ENCODE measurements at regions not wholly inside any gene's neighbourhood (a gene's known extent, or its start where the extent isn't known, plus 50 kb on each side); places are given as distances from the start of the nearest gene placed in this dataset.

DNA sequence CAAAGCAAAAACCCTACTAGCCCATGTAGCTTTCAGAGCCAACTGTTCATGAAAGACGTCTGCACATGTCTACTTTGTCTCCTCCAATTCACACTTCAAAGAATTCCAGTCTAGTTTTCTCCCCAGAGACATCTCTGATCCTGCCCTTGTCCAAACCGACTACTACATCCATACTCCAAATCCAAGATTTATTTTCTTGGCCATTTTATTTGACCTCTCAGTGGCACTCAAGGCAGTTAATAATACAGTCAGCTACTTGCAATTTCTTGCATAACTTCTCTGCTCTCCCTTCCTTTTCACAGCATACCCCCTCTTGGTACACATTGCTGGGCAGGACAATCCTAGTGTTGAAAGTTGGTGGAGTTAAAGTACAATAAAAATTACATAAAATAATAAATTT is 170.9 kb upstream of the INHBA start:
- Histone ChIP-seq H3K27me3 (ENCODE audit: insufficient read depth, poor library complexity, severe bottlenecking) (no peaks in the 10 kb centered on the region), H3K27ac (ENCODE audit: poor library complexity, severe bottlenecking) (no peak overlapping the region)
- TF ChIP-seq, protein P1, sequence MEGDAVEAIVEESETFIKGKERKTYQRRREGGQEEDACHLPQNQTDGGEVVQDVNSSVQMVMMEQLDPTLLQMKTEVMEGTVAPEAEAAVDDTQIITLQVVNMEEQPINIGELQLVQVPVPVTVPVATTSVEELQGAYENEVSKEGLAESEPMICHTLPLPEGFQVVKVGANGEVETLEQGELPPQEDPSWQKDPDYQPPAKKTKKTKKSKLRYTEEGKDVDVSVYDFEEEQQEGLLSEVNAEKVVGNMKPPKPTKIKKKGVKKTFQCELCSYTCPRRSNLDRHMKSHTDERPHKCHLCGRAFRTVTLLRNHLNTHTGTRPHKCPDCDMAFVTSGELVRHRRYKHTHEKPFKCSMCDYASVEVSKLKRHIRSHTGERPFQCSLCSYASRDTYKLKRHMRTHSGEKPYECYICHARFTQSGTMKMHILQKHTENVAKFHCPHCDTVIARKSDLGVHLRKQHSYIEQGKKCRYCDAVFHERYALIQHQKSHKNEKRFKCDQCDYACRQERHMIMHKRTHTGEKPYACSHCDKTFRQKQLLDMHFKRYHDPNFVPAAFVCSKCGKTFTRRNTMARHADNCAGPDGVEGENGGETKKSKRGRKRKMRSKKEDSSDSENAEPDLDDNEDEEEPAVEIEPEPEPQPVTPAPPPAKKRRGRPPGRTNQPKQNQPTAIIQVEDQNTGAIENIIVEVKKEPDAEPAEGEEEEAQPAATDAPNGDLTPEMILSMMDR (IDR thresholded peaks at IDR 0.05; ENCODE audit: poor library complexity, severe bottlenecking), result no peak

DNA sequence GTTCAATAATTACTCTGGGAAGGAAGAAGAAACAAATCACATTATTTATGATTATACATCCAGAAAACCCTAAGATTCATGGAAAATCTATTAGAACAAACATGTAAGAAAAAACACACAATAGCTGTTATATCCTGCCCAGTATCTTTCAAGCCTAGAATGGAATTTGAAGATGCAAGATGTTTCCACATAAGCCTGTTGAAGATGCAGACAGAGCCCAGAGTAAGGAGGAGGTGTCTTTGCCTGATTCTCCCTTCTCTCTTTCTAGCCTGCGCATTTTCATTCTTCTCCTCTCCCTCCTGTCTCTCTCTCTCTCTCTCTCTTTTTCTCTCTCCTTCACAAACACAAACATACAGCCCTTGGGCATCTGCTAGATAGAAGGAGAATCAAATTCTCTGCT is 170.1 kb upstream of the INHBA start:
- Histone ChIP-seq H3K36me3 (ENCODE audit: low read depth) (no peaks in the 10 kb centered on the region), H3K27me3 (ENCODE audit: insufficient read depth, poor library complexity, severe bottlenecking) (no peaks in the 10 kb centered on the region), H3K4me1 (ENCODE audit: insufficient read depth, poor library complexity, severe bottlenecking) (peaks cover 5% of the 10 kb centered on the region), H3K9me3 (ENCODE audit: severe bottlenecking) (no peaks in the 10 kb centered on the region), H3K4me3 (ENCODE audit: severe bottlenecking) (no peak overlapping the region), H3K27ac (ENCODE audit: poor library complexity, severe bottlenecking) (no peak overlapping the region)
- TF ChIP-seq, protein P1 (IDR thresholded peaks at IDR 0.05; ENCODE audit: poor library complexity, severe bottlenecking), result no peak
- DNase-seq (ENCODE audit: low spot score), result no peak
- no peak for ATAC-seq (ENCODE audit: low read depth)

More for the DNA sequence above, 170.9 kb upstream of the INHBA start:
- DNase-seq (ENCODE audit: low spot score), result no peak
- Histone ChIP-seq H3K9me3 (ENCODE audit: severe bottlenecking) (no peaks in the 10 kb centered on the region), H3K4me1 (ENCODE audit: insufficient read depth, poor library complexity, severe bottlenecking) (peaks cover 5% of the 10 kb centered on the region), H3K36me3 (ENCODE audit: low read depth) (no peaks in the 10 kb centered on the region), H3K4me3 (ENCODE audit: severe bottlenecking) (no peak overlapping the region)
- ATAC-seq (ENCODE audit: low read depth), result no peak

DNA sequence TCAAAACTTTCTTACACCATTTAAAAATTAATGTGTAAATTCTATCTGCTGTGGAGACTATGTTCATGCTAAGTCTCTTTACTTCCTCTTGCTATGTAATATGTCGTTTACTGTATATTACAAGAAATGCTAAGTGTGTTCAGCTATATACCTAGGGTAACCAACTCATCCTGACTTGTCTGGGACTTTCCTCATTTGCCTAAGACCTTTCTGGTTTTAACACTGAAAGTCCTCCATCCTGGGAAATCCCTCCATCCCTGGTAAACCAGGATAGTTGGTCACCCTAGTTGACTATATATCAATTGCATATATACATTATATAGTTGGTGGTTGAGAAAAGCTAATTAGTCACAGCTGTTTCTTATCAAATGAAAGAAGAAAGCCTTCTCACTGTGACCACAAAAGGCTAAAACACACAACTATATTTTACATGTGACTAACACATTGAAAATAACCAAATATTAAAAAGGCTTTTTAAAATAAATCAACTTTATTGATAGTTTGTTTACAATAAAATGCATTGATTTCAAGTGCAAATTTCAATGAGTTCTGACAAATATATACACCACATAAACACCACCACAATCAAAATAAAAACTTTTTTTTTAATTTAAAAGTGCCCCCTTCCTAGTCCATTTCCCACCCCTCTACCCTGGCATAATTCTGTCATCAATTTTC is 167.7 kb upstream of the INHBA start:
- peaks cover 5% of the 10 kb centered on the region for H3K4me1 ChIP-seq (ENCODE audit: insufficient read depth, poor library complexity, severe bottlenecking)
- H3K36me3 ChIP-seq (ENCODE audit: low read depth), result no peaks in the 10 kb centered on the region
- H3K27me3 ChIP-seq (ENCODE audit: insufficient read depth, poor library complexity, severe bottlenecking), result no peaks in the 10 kb centered on the region
- TF ChIP-seq, protein P1 (IDR thresholded peaks at IDR 0.05; ENCODE audit: poor library complexity, severe bottlenecking), result no peak
- no peak for ATAC-seq (ENCODE audit: low read depth)
- no peak for DNase-seq (ENCODE audit: low spot score)
- no peak overlapping the region for H3K4me3 ChIP-seq (ENCODE audit: severe bottlenecking)
- H3K9me3 ChIP-seq (ENCODE audit: severe bottlenecking), result no peaks in the 10 kb centered on the region
- no peak overlapping the region for H3K27ac ChIP-seq (ENCODE audit: poor library complexity, severe bottlenecking)

DNA sequence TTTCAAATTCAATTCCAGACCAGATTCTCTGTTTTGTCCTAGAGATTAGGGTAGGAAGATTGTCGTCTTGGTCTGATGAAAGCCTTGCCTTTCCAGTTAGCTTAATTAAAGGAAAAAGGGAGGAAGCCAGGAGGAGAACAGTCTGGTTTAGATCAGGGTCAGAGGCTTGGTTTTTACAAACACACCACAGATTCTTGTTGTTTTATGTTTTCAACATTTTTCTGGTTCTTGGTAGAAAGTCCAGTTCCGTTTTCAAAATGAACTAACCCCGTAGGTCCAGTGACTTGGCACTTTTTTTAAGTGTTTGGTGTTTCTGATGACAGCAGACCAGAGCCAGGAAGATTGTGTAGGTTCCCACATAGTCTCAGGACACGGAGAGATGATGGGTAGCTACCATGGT is 167.1 kb upstream of the INHBA start:
- Histone ChIP-seq H3K27me3 (ENCODE audit: insufficient read depth, poor library complexity, severe bottlenecking) (no peaks in the 10 kb centered on the region), H3K9me3 (ENCODE audit: severe bottlenecking) (no peaks in the 10 kb centered on the region), H3K27ac (ENCODE audit: poor library complexity, severe bottlenecking) (no peak overlapping the region), H3K4me3 (ENCODE audit: severe bottlenecking) (no peak overlapping the region), H3K4me1 (ENCODE audit: insufficient read depth, poor library complexity, severe bottlenecking) (peaks cover 5% of the 10 kb centered on the region), H3K36me3 (ENCODE audit: low read depth) (no peaks in the 10 kb centered on the region)
- TF ChIP-seq, protein P1 (IDR thresholded peaks at IDR 0.05; ENCODE audit: poor library complexity, severe bottlenecking), result no peak
- ATAC-seq (ENCODE audit: low read depth), result no peak
- DNase-seq (ENCODE audit: low spot score), result no peak

DNA sequence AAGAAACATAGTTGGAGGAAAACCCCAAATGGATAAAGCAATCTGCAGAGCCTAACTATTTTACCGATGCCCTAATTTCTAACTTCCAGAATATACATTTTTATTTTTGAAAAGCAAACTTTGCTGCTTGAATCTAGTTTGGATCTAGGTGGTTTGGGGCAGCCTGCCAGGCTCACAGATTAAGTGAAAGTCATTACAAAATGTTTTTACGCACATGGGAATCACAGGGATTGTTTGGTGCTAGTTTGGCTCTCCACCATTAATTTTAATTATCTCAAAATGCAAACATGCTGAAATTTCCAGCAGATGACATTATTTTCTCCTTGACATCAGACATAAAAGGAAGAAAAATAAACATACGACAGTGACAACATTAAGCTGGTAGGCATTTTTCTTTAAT is 166.7 kb upstream of the INHBA start:
- DNase-seq (ENCODE audit: low spot score), result no peak
- no peak for ATAC-seq (ENCODE audit: low read depth)
- no peaks in the 10 kb centered on the region for H3K36me3 ChIP-seq (ENCODE audit: low read depth)
- no peak overlapping the region for H3K4me3 ChIP-seq (ENCODE audit: severe bottlenecking)
- H3K27ac ChIP-seq (ENCODE audit: poor library complexity, severe bottlenecking), result no peak overlapping the region
- H3K9me3 ChIP-seq (ENCODE audit: severe bottlenecking), result no peaks in the 10 kb centered on the region
- TF ChIP-seq, protein P1 (IDR thresholded peaks at IDR 0.05; ENCODE audit: poor library complexity, severe bottlenecking), result no peak
- H3K4me1 ChIP-seq (ENCODE audit: insufficient read depth, poor library complexity, severe bottlenecking), result peaks cover 5% of the 10 kb centered on the region
- no peaks in the 10 kb centered on the region for H3K27me3 ChIP-seq (ENCODE audit: insufficient read depth, poor library complexity, severe bottlenecking)
